ENCODE measurements at regions not wholly inside any gene's neighbourhood (a gene's known extent, or its start where the extent isn't known, plus 50 kb on each side); places are given as distances from the start of the nearest gene placed in this dataset.
"Not testable (repeated sequence)": the region's sequence is repeated elsewhere in the genome, so short reads cannot be mapped to it uniquely, and the experiment has no call there.

DNA sequence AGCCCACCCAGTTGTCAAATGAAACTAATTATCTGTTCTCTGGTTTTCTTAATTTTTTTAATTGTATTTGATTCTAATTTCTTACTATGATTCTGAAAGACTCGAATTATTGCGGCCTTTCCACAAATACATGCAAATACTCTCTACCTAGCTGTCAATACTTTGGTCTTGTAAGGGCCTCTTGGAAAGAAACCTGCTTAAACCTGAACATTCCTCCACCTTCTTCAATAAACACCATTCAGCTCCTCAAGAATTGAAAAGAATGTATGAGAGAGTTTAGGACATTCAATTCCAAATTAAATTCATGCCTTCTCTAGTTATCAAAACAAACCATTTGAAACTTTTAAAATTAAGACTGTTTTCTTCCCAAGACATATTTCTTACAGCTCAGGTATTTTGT lies 385.9 kb upstream of the NOCT start:
- TF ChIP-seq CTCF (IDR thresholded peaks at IDR 0.05; ENCODE audit: insufficient read depth, low read length, missing control alignments) = no peak
- CTCF ChIA-PET = no interaction called here

GRCh38 chr4:138627096-138627495 lies 384.9 kb upstream of the SLC7A11 start:
- POLR2A ChIA-PET = no interaction called here
- CTCF ChIA-PET = no interaction called here
- no peak for DNase-seq (ENCODE audit: low read depth, low spot score)
- H3K4me3 ChIP-seq (ENCODE audit: low read depth, low read length) = no peak overlapping the region
- TF ChIP-seq CTCF (IDR thresholded peaks at IDR 0.05; ENCODE audit: insufficient read depth, low read length, missing control alignments) = no peak

More for the DNA sequence above, 385.9 kb upstream of the NOCT start:
- DNase-seq (ENCODE audit: low read depth, low spot score) = no peak
- POLR2A ChIA-PET = no interaction called here
- no peak overlapping the region for H3K4me3 ChIP-seq (ENCODE audit: low read depth, low read length)

- CTCF ChIA-PET; H3K4me3 ChIP-seq (ENCODE audit: low read depth, low read length); POLR2A ChIA-PET; DNase-seq (ENCODE audit: low read depth, low spot score): not testable (repeated sequence)
Observed at GRCh38 chr4:138622362-138622761, 380.2 kb upstream of the SLC7A11 start.

- ChIA-PET CTCF (no interaction called here), POLR2A (no interaction called here)
- no peak for TF ChIP-seq CTCF (IDR thresholded peaks at IDR 0.05; ENCODE audit: insufficient read depth, low read length, missing control alignments)
- DNase-seq (ENCODE audit: low read depth, low spot score) = peak; percentile 7
- H3K4me3 ChIP-seq (ENCODE audit: low read depth, low read length) = no peak overlapping the region
Observed at GRCh38 chr4:138616775-138617174, 374.6 kb upstream of the SLC7A11 start.

GRCh38 chr4:138614398-138615142 lies 372.4 kb upstream of the SLC7A11 start:
- ChIA-PET CTCF (no interaction called here), POLR2A (no interaction called here)
- no peak overlapping the region for H3K4me3 ChIP-seq (ENCODE audit: low read depth, low read length)
- no peak for DNase-seq (ENCODE audit: low read depth, low spot score)
- TF ChIP-seq CTCF (IDR thresholded peaks at IDR 0.05; ENCODE audit: insufficient read depth, low read length, missing control alignments) = no peak

DNA sequence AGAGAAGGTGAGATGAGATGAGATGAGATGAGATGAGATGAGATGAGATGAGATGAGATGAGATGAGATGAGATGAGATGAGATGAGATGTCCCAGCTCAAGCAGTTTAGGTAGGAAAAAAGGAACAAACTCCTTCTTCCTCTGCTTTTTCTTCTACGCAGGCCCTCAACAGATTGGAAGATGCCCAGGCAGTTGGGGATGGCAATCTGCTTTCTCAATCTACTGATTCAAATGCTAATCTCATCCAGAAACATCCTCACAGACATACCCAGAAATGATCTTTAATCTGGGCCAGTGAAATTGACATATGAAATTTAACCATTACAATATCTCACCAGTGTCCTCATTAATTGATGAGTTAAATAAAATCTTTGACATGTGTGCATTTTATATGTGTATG lies 370.3 kb upstream of the SLC7A11 start:
- no peak for TF ChIP-seq CTCF (IDR thresholded peaks at IDR 0.05; ENCODE audit: insufficient read depth, low read length, missing control alignments)
- H3K4me3 ChIP-seq (ENCODE audit: low read depth, low read length) = no peak overlapping the region
- ChIA-PET CTCF (no interaction called here), POLR2A (no interaction called here)
- no peak for DNase-seq (ENCODE audit: low read depth, low spot score)

DNA sequence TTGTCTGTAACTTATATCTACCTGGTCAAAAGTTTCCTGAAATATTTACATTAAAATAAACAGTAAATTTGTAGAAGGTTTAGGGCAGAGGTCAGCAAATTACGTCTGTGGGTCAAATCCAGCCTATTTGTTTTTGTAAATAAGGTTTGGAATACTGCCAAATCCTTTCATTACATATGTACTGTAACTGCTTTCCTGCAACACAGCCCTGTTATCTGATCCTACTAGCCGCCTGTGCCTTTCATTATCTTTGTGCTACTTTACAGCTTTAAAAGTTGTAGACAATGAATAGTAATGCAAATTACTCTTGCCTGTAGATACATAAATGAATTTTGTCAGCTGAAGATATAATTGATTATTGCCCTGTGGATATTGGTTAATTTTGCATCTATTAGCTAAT lies 369.6 kb upstream of the SLC7A11 start:
- POLR2A ChIA-PET = no interaction called here
- CTCF ChIA-PET = no interaction called here
- H3K4me3 ChIP-seq (ENCODE audit: low read depth, low read length) = no peak overlapping the region
- TF ChIP-seq CTCF (IDR thresholded peaks at IDR 0.05; ENCODE audit: insufficient read depth, low read length, missing control alignments) = no peak
- no peak for DNase-seq (ENCODE audit: low read depth, low spot score)

All from AG04449 (cell line).